Right kidney (tissue), 1 donor: ENCODE measurements at regions not wholly inside any gene's neighbourhood (a gene's known extent, or its start where the extent isn't known, plus 50 kb on each side); places are given as distances from the start of the nearest gene placed in this dataset.
"Not testable (repeated sequence)": the region's sequence is repeated elsewhere in the genome, so short reads cannot be mapped to it uniquely, and the experiment has no call there.

Experiments
- DNase-seq: peaks from one replicate; pipeline ENCODE4 v3.0.0-alpha.2; 2016

- DNase-seq = no peak
Observed at GRCh38 chr5:79924936-79925893, 65.8 kb downstream of the MTX3 start.

GRCh38 chr5:79923431-79923830 is 67.6 kb downstream of the MTX3 start:
- DNase-seq = no peak

GRCh38 chr5:79922626-79923025 is 68.4 kb downstream of the MTX3 start:
- DNase-seq = no peak

- DNase-seq = not testable (repeated sequence)
Observed at GRCh38 chr5:79907452-79907851, 83.6 kb downstream of the MTX3 start.

- DNase-seq = not testable (repeated sequence)
Observed at GRCh38 chr5:79902571-79902970, 88.5 kb downstream of the MTX3 start.

- DNase-seq = no peak
Observed at GRCh38 chr5:79901631-79902030, 89.4 kb downstream of the MTX3 start.

GRCh38 chr5:79898611-79899010 is 92.5 kb downstream of the MTX3 start:
- no peak for DNase-seq

- no peak for DNase-seq
Observed at GRCh38 chr5:79893976-79894375, 97.1 kb downstream of the MTX3 start.

GRCh38 chr5:79893485-79893884 is 97.6 kb downstream of the MTX3 start:
- no peak for DNase-seq

GRCh38 chr5:79890930-79891249 is 100.2 kb downstream of the MTX3 start:
- DNase-seq = no peak

GRCh38 chr5:79890119-79890929 is 100.7 kb downstream of the MTX3 start:
- DNase-seq = no peak

- DNase-seq = no peak
Observed at GRCh38 chr5:79888643-79889042, 102.4 kb downstream of the MTX3 start.

GRCh38 chr5:79886925-79887655 is 104.0 kb downstream of the MTX3 start:
- DNase-seq = no peak

- DNase-seq = no peak
Observed at GRCh38 chr5:79886456-79886855, 104.6 kb downstream of the MTX3 start.

GRCh38 chr5:79879880-79880279 is 111.2 kb downstream of the MTX3 start:
- not testable (repeated sequence) for DNase-seq

GRCh38 chr5:79878721-79879336 is 112.2 kb downstream of the MTX3 start:
- DNase-seq = no peak

GRCh38 chr5:79878136-79878679 is 112.9 kb downstream of the MTX3 start:
- DNase-seq = no peak

GRCh38 chr5:79876456-79876855 is 114.6 kb downstream of the MTX3 start:
- no peak for DNase-seq

GRCh38 chr5:79875230-79875629 is 115.8 kb downstream of the MTX3 start:
- DNase-seq = no peak

- no peak for DNase-seq
Observed at GRCh38 chr5:79873187-79873586, 117.9 kb downstream of the MTX3 start.

- DNase-seq = no peak
Observed at GRCh38 chr5:79872291-79872690, 118.8 kb downstream of the MTX3 start.
